Lung (tissue), 11 donors: ENCODE measurements at regions not wholly inside any gene's neighbourhood (a gene's known extent, or its start where the extent isn't known, plus 50 kb on each side); places are given as distances from the start of the nearest gene placed in this dataset.
A peak's percentile ranks its signal among the peaks of the same experiment; 100 is the strongest.

ENCODE experiments used
- ATAC-seq: fragments of 200-7000 bp; cut with Tn5 transposase; one replicate; pipeline ENCODE4 v1.9.1; 2020; ENCODE audit warnings: moderate number of reproducible peaks; ENCODE audit not compliant: insufficient read depth, low FRiP score
- DNase-seq, 3 donors: peaks; one replicate each; pipeline ENCODE4 v3.0.0-alpha.2; 2013 to 2017
- H3K27ac ChIP-seq, 2 donors: one replicate each; pipeline ENCODE4 v1.5.1; 2013; ENCODE audit warnings: mild to moderate bottlenecking in 2 of 2, moderate library complexity in 2 of 2, control low read depth in 1 of 2, inconsistent platforms in 1 of 2, low read depth in 1 of 2, low read length in 1 of 2
- H3K27me3 ChIP-seq, 3 donors: one replicate each; pipeline ENCODE4 v1.5.1; 2013; ENCODE audit warnings: low read length in 2 of 3; ENCODE audit not compliant: control insufficient read depth in 3 of 3, insufficient read depth in 3 of 3
- H3K36me3 ChIP-seq, 4 donors: one replicate each; pipeline ENCODE4 v1.5.1; 2013; ENCODE audit warnings: low read length in 4 of 4, mild to moderate bottlenecking in 1 of 4, moderate library complexity in 1 of 4; ENCODE audit not compliant: control insufficient read depth in 4 of 4, insufficient read depth in 4 of 4
- H3K4me1 ChIP-seq, 5 donors: one replicate each; pipeline ENCODE4 v1.5.1; 2013; ENCODE audit warnings: low read length in 5 of 5, mild to moderate bottlenecking in 2 of 5, moderate library complexity in 1 of 5; ENCODE audit not compliant: control insufficient read depth in 5 of 5, insufficient read depth in 5 of 5
- H3K4me3 ChIP-seq: one replicate; pipeline ENCODE4 v1.5.1; 2013; ENCODE audit warnings: mild to moderate bottlenecking, control low read depth, moderate library complexity
- H3K9ac ChIP-seq, 2 donors: one replicate each; pipeline ENCODE4 v1.5.1; 2013; ENCODE audit warnings: low read length in 2 of 2, control low read depth in 1 of 2; ENCODE audit not compliant: insufficient read depth in 1 of 2
- H3K9me3 ChIP-seq, 4 donors: one replicate each; pipeline ENCODE4 v1.5.1; 2013; ENCODE audit warnings: low read length in 3 of 4, mild to moderate bottlenecking in 1 of 4, moderate library complexity in 1 of 4; ENCODE audit not compliant: control insufficient read depth in 4 of 4, insufficient read depth in 3 of 4
- CTCF ChIP-seq: IDR thresholded peaks from 2 replicates; pipeline ENCODE4 v1.5.1; 2012; ENCODE audit warnings: mild to moderate bottlenecking; ENCODE audit errors: control extremely low read depth, extremely low read depth
- WGBS, 2 donors: extraction: QIAGEN DNeasy Blood & Tissue Kit; methylation state at CpG; one replicate each; pipeline ENCODE4 v1.1.7; 2013; 5-methylcytosine and 5-hydroxymethylcytosine counted together
- donor health status: control.
- donor health status: control.
- donor health status: Bipolar disorder and iron deficiency.
- donor health status: healthy.
- donor health status: DM: yes; HTN: yes; CAD: no.

DNA sequence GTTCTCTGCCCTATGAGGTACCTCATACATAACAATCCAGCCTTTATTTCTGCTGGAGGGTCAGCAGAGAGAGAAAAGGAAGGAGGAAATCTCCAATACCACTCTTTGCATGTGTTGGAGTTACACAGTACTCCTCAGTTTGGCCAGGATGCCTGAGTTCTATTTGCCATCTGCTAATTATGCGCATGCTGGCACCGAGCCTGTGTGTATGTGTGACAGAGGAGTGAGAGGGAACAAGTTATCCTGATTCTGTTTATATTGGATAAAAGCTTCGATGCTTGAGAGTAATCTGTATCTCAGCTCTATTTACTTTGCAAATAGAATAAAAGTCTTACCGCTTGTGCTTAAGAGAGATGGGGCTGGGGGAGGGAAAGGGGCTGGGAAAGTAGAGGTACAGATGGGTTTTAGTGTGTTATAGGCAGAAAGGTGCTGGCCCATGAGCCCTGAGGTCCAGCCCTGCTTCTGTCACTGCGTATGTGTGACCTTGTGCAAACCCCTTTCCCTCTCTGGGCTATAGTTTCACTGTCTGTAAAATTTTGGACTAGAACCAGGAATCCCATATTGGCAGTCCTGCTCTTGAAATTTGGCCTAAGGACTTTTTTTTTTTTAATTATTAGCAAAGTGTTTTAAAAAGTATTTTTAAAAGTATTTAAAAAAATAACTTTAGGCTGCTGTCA, 54.5 kb upstream of the PLXNA2 start:
- ATAC-seq: peak; percentile 28
- H3K36me3 ChIP-seq: no peaks in the 10 kb centered on the region
- H3K4me3 ChIP-seq: no peak overlapping the region
- DNase-seq: peak; percentile 49 to 82 (median 66)
- H3K9ac ChIP-seq: no peak overlapping the region
- TF ChIP-seq CTCF: no peak
- no peaks in the 10 kb centered on the region for H3K27me3 ChIP-seq
- H3K9me3 ChIP-seq: no peaks in the 10 kb centered on the region
- peaks cover 0 to 24% (median 14%) of the 10 kb centered on the region in 5 donors for H3K4me1 ChIP-seq
- WGBS, 2 donors: 45 to 70% methylated on average over 5 of the region's 5 CpGs
- H3K27ac ChIP-seq: no peak overlapping the region

DNA sequence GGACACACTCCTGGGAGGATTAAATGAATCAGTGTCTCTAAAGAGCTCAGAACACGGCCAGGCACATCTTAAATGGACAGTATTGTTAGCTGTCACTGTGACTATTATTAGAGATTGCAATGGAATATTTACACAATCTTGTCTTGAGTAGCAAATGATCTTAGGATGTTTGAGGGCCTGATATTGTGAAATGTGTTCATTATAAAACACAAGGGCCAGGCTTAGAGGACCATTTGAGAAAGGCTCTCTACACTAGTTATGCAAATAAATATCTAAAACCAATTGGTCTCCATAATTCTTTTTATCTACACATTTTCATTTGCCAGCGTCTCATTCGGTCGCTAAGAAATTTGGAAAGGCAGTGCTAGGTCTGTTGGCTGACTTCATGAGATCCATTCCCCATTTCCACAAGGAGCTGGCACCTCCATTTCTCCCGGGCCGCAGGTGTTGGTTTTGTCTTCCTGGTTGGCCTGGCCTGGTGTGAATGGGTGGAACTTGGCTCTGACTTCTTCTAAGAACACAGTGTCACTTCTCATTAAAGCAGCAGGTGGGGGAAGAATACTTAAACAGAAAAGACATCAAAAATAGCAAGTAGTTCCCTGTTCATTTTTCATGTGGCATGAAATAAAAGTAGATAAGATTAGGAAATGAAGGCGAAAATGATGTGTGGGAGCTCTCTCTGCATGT, 56.0 kb upstream of the PLXNA2 start:
- WGBS, 2 donors: 63 to 81% methylated on average over 7 of the region's 7 CpGs
- Histone ChIP-seq H3K27ac (no peak overlapping the region), H3K36me3 (no peaks in the 10 kb centered on the region), H3K4me3 (no peak overlapping the region), H3K9ac (no peak overlapping the region), H3K9me3 (no peaks in the 10 kb centered on the region), H3K4me1 (peaks cover 0 to 24% (median 14%) of the 10 kb centered on the region in 5 donors), H3K27me3 (no peaks in the 10 kb centered on the region)
- ATAC-seq: no peak
- no peak for TF ChIP-seq CTCF
- DNase-seq: peak in 1 of 3 donors; percentile 46

DNA sequence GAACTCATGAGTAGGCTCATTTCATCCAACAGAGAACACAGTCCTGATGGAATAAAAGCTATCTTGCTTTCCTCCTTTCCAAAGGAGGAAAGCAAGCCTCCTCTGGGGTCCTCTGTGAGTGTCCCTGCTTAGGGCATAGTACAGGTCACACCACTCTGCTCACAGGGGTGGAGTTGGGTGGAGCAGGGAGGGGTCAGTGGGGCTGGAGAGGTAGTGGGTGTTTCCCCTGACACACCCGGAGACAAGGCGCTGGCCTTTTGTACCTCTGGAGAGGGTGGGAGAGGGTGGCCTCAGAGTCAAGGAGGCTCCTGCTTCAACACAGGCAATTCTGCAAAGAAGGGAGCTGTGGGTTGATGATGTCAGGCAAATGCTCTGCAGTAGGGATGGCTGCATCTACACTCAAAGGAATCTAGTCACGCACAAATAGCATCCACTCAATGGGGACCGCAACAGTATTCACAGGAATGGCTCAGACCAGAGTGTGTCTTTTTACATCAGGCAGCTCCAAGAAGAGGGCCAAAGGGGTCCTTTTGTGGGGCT, 58.6 kb upstream of the PLXNA2 start:
- no peak overlapping the region for H3K27ac ChIP-seq
- H3K4me3 ChIP-seq: no peak overlapping the region
- no peak for TF ChIP-seq CTCF
- DNase-seq (no peak), ATAC-seq (no peak)
- WGBS, 2 donors: 80 to 99% methylated on average over 4 of the region's 4 CpGs
- H3K27me3 ChIP-seq: no peaks in the 10 kb centered on the region
- H3K9ac ChIP-seq: no peak overlapping the region
- no peaks in the 10 kb centered on the region for H3K36me3 ChIP-seq
- H3K4me1 ChIP-seq: peaks cover 0 to 24% (median 14%) of the 10 kb centered on the region in 5 donors
- H3K9me3 ChIP-seq: no peaks in the 10 kb centered on the region
